ENCODE measurements at regions not wholly inside any gene's neighbourhood (a gene's known extent, or its start where the extent isn't known, plus 50 kb on each side); places are given as distances from the start of the nearest gene placed in this dataset.
"Not testable (repeated sequence)": the region's sequence is repeated elsewhere in the genome, so short reads cannot be mapped to it uniquely, and the experiment has no call there.

DNA sequence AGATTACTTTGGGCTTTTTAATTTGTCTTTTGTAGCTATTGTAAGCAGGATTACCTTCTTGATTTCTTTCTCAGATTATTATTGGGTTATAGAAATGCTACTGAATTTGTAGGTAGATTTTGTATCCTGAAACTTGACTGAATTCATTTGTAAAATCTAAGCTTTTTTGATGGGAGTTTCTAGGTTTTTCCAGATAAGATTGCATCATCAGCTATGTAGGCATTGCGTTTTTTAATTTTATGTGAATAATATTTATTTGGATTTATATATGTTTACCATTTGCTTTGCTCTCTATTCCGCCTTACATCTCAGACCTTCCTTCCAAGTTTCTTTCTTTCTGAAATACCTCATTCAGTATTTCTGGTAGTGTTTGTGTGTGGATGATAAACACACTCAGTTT is 351.7 kb upstream of the ANKRD30A start:
- no peak overlapping the region for H3K4me3 ChIP-seq (ENCODE audit: low read depth, low read length)
- DNase-seq (ENCODE audit: low read depth): no peak

GRCh38 chr10:36771725-36772124 is 353.7 kb upstream of the ANKRD30A start:
- H3K4me3 ChIP-seq (ENCODE audit: low read depth, low read length): no peak overlapping the region
- DNase-seq (ENCODE audit: low read depth): no peak

DNA sequence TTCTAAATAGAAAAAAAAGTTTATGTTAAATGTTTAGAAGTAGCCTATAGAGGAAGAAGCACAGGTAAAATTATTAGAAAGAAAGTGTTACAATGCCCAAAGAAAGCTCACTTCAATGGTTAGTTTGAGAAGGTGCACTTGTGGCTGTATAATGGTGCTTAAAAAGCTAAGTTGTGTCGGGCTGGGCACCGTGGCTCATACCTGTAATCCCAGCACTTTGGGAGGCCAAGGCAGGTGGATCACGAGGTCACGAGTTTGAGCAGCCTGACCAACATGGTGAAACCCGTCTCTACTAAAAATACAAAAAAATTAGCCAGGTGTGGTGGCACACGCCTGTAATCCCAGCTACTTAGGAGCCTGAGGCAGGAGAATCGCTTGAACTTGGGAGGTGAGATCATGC is 355.7 kb upstream of the ANKRD30A start:
- DNase-seq (ENCODE audit: low read depth): not testable (repeated sequence)

GRCh38 chr10:36766940-36767339 is 358.5 kb upstream of the ANKRD30A start:
- no peak for DNase-seq (ENCODE audit: low read depth)
- H3K4me3 ChIP-seq (ENCODE audit: low read depth, low read length): no peak overlapping the region

More for the DNA sequence above, 355.7 kb upstream of the ANKRD30A start:
- H3K4me3 ChIP-seq (ENCODE audit: low read depth, low read length): not testable (repeated sequence)

GRCh38 chr10:36766415-36766810 is 359.0 kb upstream of the ANKRD30A start:
- H3K4me3 ChIP-seq (ENCODE audit: low read depth, low read length): no peak overlapping the region
- DNase-seq (ENCODE audit: low read depth): no peak

DNA sequence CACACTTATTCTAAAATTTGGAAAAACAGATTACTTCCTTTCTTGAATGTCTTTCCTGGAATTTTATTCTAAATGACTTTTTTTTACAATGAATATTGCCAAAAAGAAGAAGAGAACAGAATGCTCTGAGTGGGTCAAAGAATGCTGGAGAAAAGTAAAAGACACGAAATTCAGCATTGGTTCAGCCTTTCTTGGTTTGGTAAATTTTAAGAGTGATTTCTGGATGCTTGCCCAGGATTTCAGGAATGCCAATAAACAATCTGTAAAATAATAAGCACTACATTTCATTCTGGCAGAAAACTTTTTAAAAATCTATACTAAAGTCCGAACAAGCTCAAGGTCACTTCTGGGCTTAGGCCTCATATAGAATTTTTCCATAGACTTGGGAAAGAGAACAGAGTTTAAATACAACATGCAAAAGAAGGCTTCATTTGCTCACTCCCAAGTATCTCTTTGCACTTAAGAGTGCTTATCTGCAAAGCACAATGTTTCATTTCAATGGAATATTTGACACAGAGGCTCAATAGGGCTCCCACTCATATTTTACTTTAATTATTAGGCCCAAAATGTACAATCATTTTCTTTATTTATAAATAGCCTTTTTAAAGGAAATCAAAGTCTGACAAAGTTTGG is 359.5 kb upstream of the ANKRD30A start:
- peak; percentile 30 for DNase-seq (ENCODE audit: low read depth)
- no peak overlapping the region for H3K4me3 ChIP-seq (ENCODE audit: low read depth, low read length)

- no peak for DNase-seq (ENCODE audit: low read depth)
- H3K4me3 ChIP-seq (ENCODE audit: low read depth, low read length): no peak overlapping the region
These were observed 360.6 kb upstream of the ANKRD30A start for GRCh38 chr10:36764823-36765222.

DNA sequence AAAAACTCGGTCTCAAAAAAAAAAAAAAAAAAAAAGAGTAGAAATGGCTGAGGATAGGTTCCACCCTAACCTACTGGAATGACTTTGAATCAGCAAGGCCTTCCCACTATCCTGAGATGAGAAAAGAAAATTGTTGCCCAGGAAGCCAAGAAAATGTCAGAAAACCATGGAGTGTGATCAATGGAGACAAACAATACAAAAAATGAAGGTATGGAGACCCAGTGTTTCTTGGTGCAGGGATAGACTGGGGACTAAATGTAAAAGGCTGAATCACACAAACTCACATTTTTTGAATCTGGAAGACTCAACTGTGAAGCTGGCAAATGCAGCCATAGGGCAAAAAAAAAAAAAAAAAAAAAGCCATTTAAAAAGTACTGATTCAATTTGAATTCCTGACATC is 364.3 kb upstream of the ANKRD30A start:
- H3K4me3 ChIP-seq (ENCODE audit: low read depth, low read length): no peak overlapping the region
- DNase-seq (ENCODE audit: low read depth): no peak

- H3K4me3 ChIP-seq (ENCODE audit: low read depth, low read length): no peak overlapping the region
- DNase-seq (ENCODE audit: low read depth): peak; percentile 64
These were observed 366.1 kb upstream of the ANKRD30A start for GRCh38 chr10:36759141-36759805.

- H3K4me3 ChIP-seq (ENCODE audit: low read depth, low read length): no peak overlapping the region
- no peak for DNase-seq (ENCODE audit: low read depth)
These were observed 377.1 kb upstream of the ANKRD30A start for GRCh38 chr10:36748128-36748871.

- no peak for DNase-seq (ENCODE audit: low read depth)
These were observed 385.4 kb upstream of the ANKRD30A start for GRCh38 chr10:36739884-36740445.

DNA sequence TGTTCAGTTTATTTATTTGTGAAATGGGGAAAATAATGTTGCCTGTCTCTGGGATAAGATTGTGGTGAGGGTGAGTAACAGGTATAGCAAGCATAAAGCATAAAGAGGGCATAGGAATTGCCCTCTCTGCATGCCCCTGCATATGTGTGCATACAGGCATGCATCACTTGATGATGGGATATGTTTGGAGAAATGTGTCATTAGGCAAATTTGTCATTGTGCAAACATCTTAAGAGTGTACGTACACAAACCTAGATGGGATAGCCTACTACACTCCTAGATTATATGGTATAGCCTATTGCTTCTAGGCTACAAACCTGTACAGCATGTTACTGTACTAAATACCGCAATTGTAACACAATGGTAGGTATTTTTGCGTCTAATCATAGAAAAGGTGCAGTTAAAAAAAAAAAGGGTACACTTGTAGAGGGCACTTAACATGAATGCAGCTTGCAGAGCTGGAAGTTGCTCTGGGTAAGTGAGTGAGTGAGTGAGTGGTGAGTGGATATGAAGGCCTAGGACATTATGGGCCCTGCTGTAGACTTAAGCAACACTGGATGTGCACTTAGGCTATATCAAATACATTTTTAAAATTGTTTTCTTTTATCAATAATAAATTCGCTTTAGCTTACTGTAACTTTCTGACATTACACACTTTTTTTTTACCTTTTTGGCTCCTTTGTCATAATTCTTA is 386.5 kb upstream of the ANKRD30A start:
- DNase-seq (ENCODE audit: low read depth): no peak
- H3K4me3 ChIP-seq (ENCODE audit: low read depth, low read length): no peak overlapping the region

More at GRCh38 chr10:36739884-36740445, 385.4 kb upstream of the ANKRD30A start:
- H3K4me3 ChIP-seq (ENCODE audit: low read depth, low read length): no peak overlapping the region

DNA sequence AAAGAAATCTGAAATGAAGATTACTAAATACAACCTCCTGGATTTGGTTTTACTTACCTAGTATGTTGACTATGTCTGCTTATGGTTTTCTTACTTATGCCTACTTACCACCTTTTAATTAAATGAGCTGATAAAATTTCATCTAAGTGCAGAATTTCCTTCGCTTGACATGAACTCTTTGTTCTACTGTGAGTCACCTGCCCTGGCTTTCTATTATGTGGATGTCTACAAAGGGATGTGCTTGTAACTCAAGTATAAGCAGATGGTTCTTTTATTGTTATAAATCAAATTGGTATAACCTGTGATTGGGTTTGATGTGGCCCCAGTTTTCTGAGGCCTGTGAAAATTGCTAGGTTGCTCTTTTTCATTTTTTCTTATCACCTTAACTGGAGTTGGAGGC is 389.1 kb upstream of the ANKRD30A start:
- DNase-seq (ENCODE audit: low read depth): no peak
- H3K4me3 ChIP-seq (ENCODE audit: low read depth, low read length): no peak overlapping the region

DNA sequence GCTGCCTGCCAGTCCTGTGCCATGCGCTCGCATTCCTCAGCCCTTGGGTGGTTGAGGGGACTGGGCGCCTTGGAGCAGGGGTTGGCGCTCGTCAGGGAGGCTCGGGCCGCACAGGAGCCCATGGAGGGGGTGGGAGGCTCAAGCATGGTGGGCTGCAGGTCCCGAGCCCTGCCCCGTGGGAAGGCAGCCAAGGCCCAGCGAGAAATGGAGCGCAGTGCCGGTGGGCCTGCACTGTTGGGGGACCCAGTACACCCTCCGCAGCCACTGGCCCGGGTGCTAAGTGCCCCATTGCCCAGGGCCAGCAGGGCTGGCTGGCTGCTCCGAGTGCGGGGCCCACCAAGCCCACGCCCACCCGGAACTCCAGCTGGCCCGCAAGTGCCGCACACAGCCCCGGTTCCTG is 390.8 kb upstream of the ANKRD30A start:
- DNase-seq (ENCODE audit: low read depth); H3K4me3 ChIP-seq (ENCODE audit: low read depth, low read length): not testable (repeated sequence)

- H3K4me3 ChIP-seq (ENCODE audit: low read depth, low read length): no peak overlapping the region
- DNase-seq (ENCODE audit: low read depth): no peak
These were observed 395.1 kb upstream of the ANKRD30A start for GRCh38 chr10:36730316-36730715.

DNA sequence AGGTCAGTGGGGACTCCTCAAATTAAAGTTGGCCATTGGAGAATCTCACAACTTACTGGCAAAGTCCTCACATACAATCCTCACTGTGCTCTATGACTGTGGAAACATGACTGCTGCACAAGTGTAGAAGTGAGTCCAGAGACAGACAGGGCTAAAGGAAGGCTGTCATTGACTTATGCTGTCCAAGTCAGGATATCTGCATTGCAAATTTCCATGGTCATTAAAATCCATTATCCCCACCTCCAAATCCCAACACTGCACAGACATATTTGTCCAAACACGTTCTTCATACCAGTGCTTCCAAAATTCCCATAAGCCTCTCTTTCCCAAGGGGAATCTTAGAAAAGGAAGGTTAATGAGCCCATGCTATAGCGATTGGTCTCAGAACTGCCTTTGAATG is 396.8 kb upstream of the ANKRD30A start:
- no peak overlapping the region for H3K4me3 ChIP-seq (ENCODE audit: low read depth, low read length)
- DNase-seq (ENCODE audit: low read depth): no peak

DNA sequence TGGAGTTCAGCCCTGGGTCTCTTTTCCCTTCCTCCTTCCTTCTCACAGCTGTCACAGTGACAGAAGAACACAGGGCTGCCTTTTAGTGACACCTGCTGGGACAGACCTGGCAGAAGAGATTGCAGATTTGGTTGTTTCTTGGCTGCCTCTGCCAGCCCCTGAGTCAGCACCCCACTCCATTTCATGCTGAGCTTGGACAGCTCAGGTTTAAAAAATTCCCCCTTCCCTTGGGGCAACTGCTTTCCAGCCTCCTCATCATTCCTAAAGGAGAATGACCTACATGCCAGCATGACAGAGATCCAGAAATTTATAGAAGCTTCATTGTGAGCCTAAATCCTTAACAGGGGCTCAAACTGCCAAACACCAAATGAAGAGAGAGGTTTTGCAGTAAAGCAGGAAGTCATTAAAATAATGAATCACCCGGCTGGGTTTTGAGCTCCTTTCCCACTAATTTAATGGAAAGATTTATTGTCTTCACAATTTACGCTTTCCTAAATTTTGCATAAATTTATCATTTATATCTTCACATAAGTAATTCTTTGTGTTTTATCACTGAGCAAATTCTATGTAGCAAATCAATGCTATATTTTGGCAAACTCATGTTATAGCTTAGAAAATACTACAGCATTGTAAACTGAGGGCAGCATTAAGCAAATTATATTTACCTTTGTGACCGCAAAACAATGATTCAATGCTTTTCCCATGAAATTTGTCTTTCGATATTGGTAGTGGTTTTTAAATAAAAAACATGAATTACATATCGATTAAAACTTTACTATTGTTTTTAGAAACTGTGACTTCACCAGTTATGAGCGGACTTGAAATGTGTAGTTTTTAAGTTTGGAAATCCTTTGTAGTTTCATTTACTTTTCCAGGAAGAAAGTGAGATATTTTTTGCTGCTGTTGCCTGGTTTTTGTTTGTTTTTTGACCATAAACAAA is 399.5 kb upstream of the ANKRD30A start:
- H3K4me3 ChIP-seq (ENCODE audit: low read depth, low read length): no peak overlapping the region
- peak; percentile 79 for DNase-seq (ENCODE audit: low read depth)

DNA sequence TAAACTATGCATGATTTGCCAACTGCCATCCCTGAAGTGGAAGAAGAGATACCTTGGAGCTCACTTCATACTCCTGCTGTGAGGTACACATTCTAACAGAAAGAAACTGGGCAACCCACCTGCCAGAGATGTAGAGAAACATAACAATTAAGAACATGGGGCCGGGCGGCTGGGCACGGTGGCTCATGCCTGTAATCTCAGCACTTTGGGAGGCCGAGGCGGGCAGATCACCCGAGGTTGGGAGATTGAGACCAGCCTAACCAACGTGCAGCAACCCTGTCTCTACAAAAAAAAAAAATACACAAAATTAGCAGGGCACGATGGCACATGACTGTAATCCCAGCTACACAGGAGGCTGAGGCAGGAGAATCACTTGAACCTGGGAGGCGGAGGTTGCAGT is 402.6 kb upstream of the ANKRD30A start:
- DNase-seq (ENCODE audit: low read depth): no peak
- H3K4me3 ChIP-seq (ENCODE audit: low read depth, low read length): no peak overlapping the region

- no peak for DNase-seq (ENCODE audit: low read depth)
- no peak overlapping the region for H3K4me3 ChIP-seq (ENCODE audit: low read depth, low read length)
These were observed 403.5 kb upstream of the ANKRD30A start for GRCh38 chr10:36721871-36722270.

Data from skeletal muscle cell (primary cell).